ENCODE measurements at regions not wholly inside any gene's neighbourhood (a gene's known extent, or its start where the extent isn't known, plus 50 kb on each side); places are given as distances from the start of the nearest gene placed in this dataset.
A peak's percentile ranks its signal among the peaks of the same experiment; 100 is the strongest.

GRCh38 chr5:173670130-173670651, 53.7 kb upstream of the BOD1 start:
- no peak for ATAC-seq
- intact Hi-C loops (cut with micrococcal nuclease; ENCODE audit: unreplicated experiment) (loop anchor here (5.0 kb wide), 1 partner anchor 48 kb away; no protein-coding TSS in a partner anchor), in situ Hi-C loops (cut with HindIII; ENCODE audit: extremely low pct_ligation_motif_present, low pct_unique_long_range_greater_than_20kb) (no loop called here)
- no peak for FAIRE-seq
- peaks cover 44% of the 10 kb centered on the region for H3K4me1 ChIP-seq (ENCODE audit: insufficient read depth, low read length)
- no peaks in the 10 kb centered on the region for H3K36me3 ChIP-seq (replicated peaks in 1 of 2; ENCODE audit: control insufficient read depth in 1 of 2, insufficient read depth in 2 of 2, low read length in 2 of 2)
- POLR2A ChIA-PET = interaction anchor here (1.0 to 1.6 kb wide), 4 partner anchors 20 to 94 kb away, joined by 3 to 6 read pairs (median 5); no protein-coding TSS in a partner anchor
- TF ChIP-seq BCL6 (CRISPR knock-in tag; IDR thresholded peaks at IDR 0.05) (peak; percentile 37; the same call in 1 of the 2 replicates), E2F5 (CRISPR knock-in tag; conservative IDR thresholded peaks at IDR 0.05) (no peak)
- no peaks in the 10 kb centered on the region; a peak in 1 of 5 replicates for H3K27me3 ChIP-seq (ENCODE audit: control insufficient read depth in 1 of 2, insufficient read depth in 2 of 2, low read length in 2 of 2)
- peaks cover 13% of the 10 kb centered on the region; the same call in 1 of the 2 replicates for H3K9me3 ChIP-seq (ENCODE audit: low read length)
- no peaks in the 10 kb centered on the region for H3K79me2 ChIP-seq (ENCODE audit: insufficient read depth, low read length)
- no peak overlapping the region for H3K4me3 ChIP-seq (replicated peaks in 1 of 3; ENCODE audit: insufficient read depth in 1 of 3, low read depth in 2 of 3, low read length in 3 of 3)
- DNase-seq (ENCODE audit: low spot score) = no peak
- no peak overlapping the region for H3K9ac ChIP-seq (ENCODE audit: insufficient read depth, low read depth, low read length)
- H2AFZ ChIP-seq (ENCODE audit: low read length) = no peak overlapping the region
- 72% methylated on average over 3 of the region's 3 CpGs for WGBS (ENCODE audit: low lambda C conversion rate)
- H3K4me2 ChIP-seq (ENCODE audit: low read depth, low read length) = no peak overlapping the region
- CTCF ChIA-PET (ENCODE audit: low intra/inter-chr PET ratio, low total read pairs) = no interaction called here
- no TSS peak for BruUV-seq (replicated peaks)
- no peak overlapping the region for H3K27ac ChIP-seq (ENCODE audit: extremely low read length, insufficient read depth, low read length)
- no peaks in the 10 kb centered on the region for H4K20me1 ChIP-seq (ENCODE audit: insufficient read depth, low read length)

- TF ChIP-seq TARDBP (CRISPR knock-in tag; IDR thresholded peaks at IDR 0.05) (no peak), HDAC1 (CRISPR knock-in tag; IDR thresholded peaks at IDR 0.05) (no peak), MXD4 (CRISPR knock-in tag; IDR thresholded peaks at IDR 0.05) (no peak), ZFP36L1 (CRISPR knock-in tag; IDR thresholded peaks at IDR 0.05) (no peak), ZNF205 (CRISPR knock-in tag; IDR thresholded peaks at IDR 0.05) (no peak)
- DNase-seq (ENCODE audit: low spot score) = no peak
- H3K4me1 ChIP-seq (ENCODE audit: insufficient read depth, low read length) = peaks cover 43% of the 10 kb centered on the region
- BruUV-seq (replicated peaks) = no TSS peak
- peaks cover 14% of the 10 kb centered on the region; the same call in 1 of the 2 replicates for H3K9me3 ChIP-seq (ENCODE audit: low read length)
- FAIRE-seq = no peak
- no peak overlapping the region for H3K27ac ChIP-seq (ENCODE audit: extremely low read length, insufficient read depth, low read length)
- CTCF ChIA-PET (ENCODE audit: low intra/inter-chr PET ratio, low total read pairs) = no interaction called here
- in situ Hi-C loops (cut with HindIII; ENCODE audit: extremely low pct_ligation_motif_present, low pct_unique_long_range_greater_than_20kb) = no loop called here
- intact Hi-C loops (cut with micrococcal nuclease; ENCODE audit: unreplicated experiment) = loop anchor here (5.0 kb wide), 1 partner anchor 48 kb away; no protein-coding TSS in a partner anchor
- no peaks in the 10 kb centered on the region for H4K20me1 ChIP-seq (ENCODE audit: insufficient read depth, low read length)
- POLR2A ChIA-PET = interaction anchor here (0.8 to 1.7 kb wide), 7 partner anchors 14 to 156 kb away, joined by 3 to 6 read pairs (median 4); no protein-coding TSS in a partner anchor
- no peaks in the 10 kb centered on the region for H3K36me3 ChIP-seq (replicated peaks in 1 of 2; ENCODE audit: control insufficient read depth in 1 of 2, insufficient read depth in 2 of 2, low read length in 2 of 2)
- no peak overlapping the region for H3K9ac ChIP-seq (ENCODE audit: insufficient read depth, low read depth, low read length)
- H3K27me3 ChIP-seq (ENCODE audit: control insufficient read depth in 1 of 2, insufficient read depth in 2 of 2, low read length in 2 of 2) = no peaks in the 10 kb centered on the region
- peak overlapping the region; percentile 61 for H3K4me2 ChIP-seq (ENCODE audit: low read depth, low read length)
- no peak overlapping the region for H3K4me3 ChIP-seq (replicated peaks in 1 of 3; ENCODE audit: insufficient read depth in 1 of 3, low read depth in 2 of 3, low read length in 3 of 3)
- ATAC-seq = peak; percentile 14; the same call in 1 of the 3 replicates
- H3K79me2 ChIP-seq (ENCODE audit: insufficient read depth, low read length) = no peaks in the 10 kb centered on the region
- peak overlapping the region; percentile 55 for H2AFZ ChIP-seq (ENCODE audit: low read length)
- WGBS (ENCODE audit: low lambda C conversion rate) = 68% methylated on average over 11 of the region's 12 CpGs
Measured at GRCh38 chr5:173670791-173671120, 54.3 kb upstream of the BOD1 start.

All from HepG2 (cell line).